ENCODE measurements at regions not wholly inside any gene's neighbourhood (a gene's known extent, or its start where the extent isn't known, plus 50 kb on each side); places are given as distances from the start of the nearest gene placed in this dataset.

GRCh38 chr5:71864730-71865601 lies 145.9 kb downstream of the CARTPT start:
- no peak for DNase-seq (ENCODE audit: low read depth in 2 of 2)

GRCh38 chr5:71865665-71866320 lies 146.7 kb downstream of the CARTPT start:
- DNase-seq (ENCODE audit: low read depth in 2 of 2): no peak

GRCh38 chr5:71872311-71872864 lies 153.3 kb downstream of the CARTPT start:
- DNase-seq (ENCODE audit: low read depth in 2 of 2): no peak

- DNase-seq (ENCODE audit: low read depth in 2 of 2): no peak
These were observed 154.1 kb downstream of the CARTPT start for GRCh38 chr5:71873191-71873591.

GRCh38 chr5:71874521-71874920 lies 155.4 kb downstream of the CARTPT start:
- no peak for DNase-seq (ENCODE audit: low read depth in 2 of 2)

- no peak for DNase-seq (ENCODE audit: low read depth in 2 of 2)
These were observed 158.4 kb downstream of the CARTPT start for GRCh38 chr5:71877511-71877910.

- no peak for DNase-seq (ENCODE audit: low read depth in 2 of 2)
These were observed 161.5 kb downstream of the CARTPT start for GRCh38 chr5:71880536-71880935.

GRCh38 chr5:71882826-71883741 lies 164.0 kb downstream of the CARTPT start:
- no peak for DNase-seq (ENCODE audit: low read depth in 2 of 2)

- no peak for DNase-seq (ENCODE audit: low read depth in 2 of 2)
These were observed 164.6 kb downstream of the CARTPT start for GRCh38 chr5:71883742-71884103.

- no peak for DNase-seq (ENCODE audit: low read depth in 2 of 2)
These were observed 165.9 kb downstream of the CARTPT start for GRCh38 chr5:71884926-71885325.

GRCh38 chr5:71886406-71886805 lies 167.3 kb downstream of the CARTPT start:
- no peak for DNase-seq (ENCODE audit: low read depth in 2 of 2)

- DNase-seq (ENCODE audit: low read depth in 2 of 2): no peak
These were observed 168.6 kb downstream of the CARTPT start for GRCh38 chr5:71887680-71888079.

- no peak for DNase-seq (ENCODE audit: low read depth in 2 of 2)
These were observed 172.3 kb downstream of the CARTPT start for GRCh38 chr5:71891406-71891805.

- DNase-seq (ENCODE audit: low read depth in 2 of 2): no peak
These were observed 172.8 kb downstream of the CARTPT start for GRCh38 chr5:71891856-71892255.

- DNase-seq (ENCODE audit: low read depth in 2 of 2): no peak
These were observed 173.7 kb downstream of the CARTPT start for GRCh38 chr5:71892641-71893365.

GRCh38 chr5:71893451-71893850 lies 174.4 kb downstream of the CARTPT start:
- no peak for DNase-seq (ENCODE audit: low read depth in 2 of 2)

- no peak for DNase-seq (ENCODE audit: low read depth in 2 of 2)
These were observed 175.0 kb downstream of the CARTPT start for GRCh38 chr5:71894091-71894490.

- DNase-seq (ENCODE audit: low read depth in 2 of 2): no peak
These were observed 176.5 kb downstream of the CARTPT start for GRCh38 chr5:71895546-71895945.

- no peak for DNase-seq (ENCODE audit: low read depth in 2 of 2)
These were observed 180.8 kb downstream of the CARTPT start for GRCh38 chr5:71899865-71900342.

- no peak for DNase-seq (ENCODE audit: low read depth in 2 of 2)
These were observed 184.7 kb downstream of the CARTPT start for GRCh38 chr5:71903808-71904207.

- no peak for DNase-seq (ENCODE audit: low read depth in 2 of 2)
These were observed 185.8 kb downstream of the CARTPT start for GRCh38 chr5:71904852-71905251.
